HG02852 (cell line): ENCODE measurements at regions not wholly inside any gene's neighbourhood (a gene's known extent, or its start where the extent isn't known, plus 50 kb on each side); places are given as distances from the start of the nearest gene placed in this dataset.
"Not testable (repeated sequence)": the region's sequence is repeated elsewhere in the genome, so short reads cannot be mapped to it uniquely, and the experiment has no call there.

Experiments
- ATAC-seq: cut with Tn5 transposase; IDR thresholded peaks from one replicate; pipeline ENCODE4 v1.9.1; 2021; ENCODE audit warnings: mild to moderate bottlenecking, moderate library complexity; ENCODE audit not compliant: unreplicated experiment

DNA sequence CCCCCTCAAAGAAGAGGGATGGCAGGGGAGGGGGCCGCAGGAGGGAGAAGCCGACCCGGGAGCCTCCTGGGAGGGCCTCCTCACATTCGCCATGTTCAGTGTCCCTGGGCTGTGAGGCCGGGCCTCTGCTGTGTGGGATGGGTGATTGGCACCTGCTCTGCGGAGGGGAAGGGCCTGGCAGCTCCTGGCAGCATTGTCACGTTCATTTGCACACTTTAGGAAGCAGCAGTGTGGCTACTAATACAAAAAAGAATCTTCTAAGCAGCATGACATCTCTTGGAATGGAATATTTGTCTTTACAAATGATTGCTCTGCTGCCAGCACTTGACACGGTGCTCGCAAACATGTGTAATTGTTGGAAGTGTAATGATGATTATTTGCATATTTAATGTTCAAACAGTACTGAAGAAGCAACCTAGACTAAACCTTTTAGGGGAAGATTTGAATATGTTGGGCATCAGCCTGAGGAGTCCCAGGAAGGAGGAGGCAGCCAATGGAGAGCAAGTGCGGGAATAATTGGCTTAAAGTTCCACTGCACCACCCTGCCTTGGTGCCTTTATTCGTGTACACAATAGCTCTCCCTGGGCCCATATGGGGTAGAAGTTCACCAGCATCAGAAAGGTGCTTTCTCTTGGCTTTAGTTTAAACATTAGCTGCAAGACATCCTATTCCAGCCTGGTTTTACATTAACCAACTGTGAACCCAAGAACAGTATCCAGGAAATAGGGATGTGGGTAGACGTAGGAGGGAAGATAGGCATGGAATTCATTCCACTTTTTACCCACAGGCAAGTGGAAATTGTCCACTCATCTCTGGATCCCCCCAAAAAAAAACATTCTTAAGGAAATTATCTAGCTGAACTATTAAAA is 404.9 kb downstream of the TMEM182 start:
- ATAC-seq = no peak

GRCh38 chr2:103167599-103167998 is 405.8 kb downstream of the TMEM182 start:
- no peak for ATAC-seq

- ATAC-seq = no peak
These were observed 408.0 kb downstream of the TMEM182 start for GRCh38 chr2:103169861-103170260.

- ATAC-seq = no peak
These were observed 411.0 kb downstream of the TMEM182 start for GRCh38 chr2:103172821-103173220.

DNA sequence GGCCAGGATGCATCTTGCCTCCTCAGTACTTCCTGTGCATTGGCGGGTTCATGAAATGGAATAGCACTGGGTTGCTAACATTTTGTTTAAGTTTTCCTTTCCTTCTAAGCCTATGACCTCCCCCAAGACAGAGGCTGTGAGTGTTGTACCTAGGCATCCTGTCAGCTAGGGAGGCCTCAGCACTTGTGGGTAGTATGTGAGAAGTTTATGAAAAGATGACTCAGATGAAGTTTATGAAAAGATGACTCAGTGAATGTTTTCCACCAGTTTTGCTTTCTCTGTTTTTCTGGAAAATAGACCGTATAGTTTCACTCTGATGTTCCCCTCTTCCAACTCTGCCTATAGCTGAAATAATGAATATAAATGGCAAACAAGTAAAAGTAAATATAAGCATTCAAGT is 412.9 kb downstream of the TMEM182 start:
- ATAC-seq = no peak

GRCh38 chr2:103176294-103176915 is 414.6 kb downstream of the TMEM182 start:
- no peak for ATAC-seq

DNA sequence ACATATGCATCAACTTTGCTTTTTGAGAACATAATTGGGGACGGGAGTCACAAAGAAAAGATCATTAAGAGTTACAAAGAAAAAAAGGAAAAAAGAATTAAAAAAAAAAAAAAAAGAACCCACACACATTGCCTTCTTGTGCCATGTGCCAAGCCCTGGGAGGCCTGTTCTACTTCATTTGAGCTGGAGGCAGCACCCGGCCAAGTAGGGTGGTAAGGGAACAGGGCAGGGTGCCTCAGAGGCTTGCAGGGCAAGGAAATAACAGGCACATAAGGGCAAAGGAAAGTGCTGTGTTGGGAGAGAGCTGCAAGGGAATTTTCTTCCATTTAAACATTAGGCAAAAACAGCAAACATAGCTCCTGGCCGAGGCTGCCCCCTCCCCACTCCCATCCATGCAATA is 418.0 kb downstream of the TMEM182 start:
- ATAC-seq = no peak

GRCh38 chr2:103183061-103183460 is 421.2 kb downstream of the TMEM182 start:
- ATAC-seq = no peak

- ATAC-seq = no peak
These were observed 435.0 kb downstream of the TMEM182 start for GRCh38 chr2:103196802-103197201.

DNA sequence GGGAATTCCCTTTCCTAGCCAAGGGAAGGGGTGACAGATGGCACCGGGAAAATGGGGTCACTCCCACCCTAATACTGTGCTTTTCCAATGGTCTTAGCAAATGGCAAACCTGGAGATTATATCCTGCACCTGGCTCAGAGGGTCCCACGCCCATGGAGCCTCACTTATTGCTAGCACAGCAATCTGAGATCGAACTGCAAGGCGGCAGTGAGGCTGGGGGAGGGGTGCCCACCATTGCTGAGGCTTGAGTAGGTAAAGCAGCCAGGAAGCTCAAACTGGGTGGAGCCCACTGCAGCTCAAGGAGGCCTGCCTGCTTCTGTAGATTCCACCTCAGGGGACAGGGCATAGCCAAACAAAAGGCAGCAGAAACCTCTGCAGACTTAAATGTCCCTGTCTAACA is 438.9 kb downstream of the TMEM182 start:
- not testable (repeated sequence) for ATAC-seq

DNA sequence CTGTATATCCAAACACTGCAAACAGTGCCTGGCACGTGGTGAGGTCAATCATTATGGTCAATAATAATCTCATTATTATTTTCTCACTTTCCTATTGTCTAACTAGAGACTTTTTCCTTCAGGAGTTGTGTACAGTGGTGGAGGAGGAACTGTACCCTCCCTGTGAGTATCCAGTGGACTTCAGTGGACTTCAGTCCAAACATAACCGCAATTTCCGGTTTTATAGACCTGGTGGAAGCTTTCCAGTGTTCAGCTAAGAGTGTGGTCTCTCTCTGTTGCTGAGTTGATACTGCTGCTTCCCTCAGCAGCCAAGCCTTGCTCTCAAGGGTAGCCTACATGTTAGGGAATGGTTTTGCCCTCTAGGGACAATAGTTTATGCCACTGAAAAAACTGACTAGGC is 447.1 kb downstream of the TMEM182 start:
- no peak for ATAC-seq

DNA sequence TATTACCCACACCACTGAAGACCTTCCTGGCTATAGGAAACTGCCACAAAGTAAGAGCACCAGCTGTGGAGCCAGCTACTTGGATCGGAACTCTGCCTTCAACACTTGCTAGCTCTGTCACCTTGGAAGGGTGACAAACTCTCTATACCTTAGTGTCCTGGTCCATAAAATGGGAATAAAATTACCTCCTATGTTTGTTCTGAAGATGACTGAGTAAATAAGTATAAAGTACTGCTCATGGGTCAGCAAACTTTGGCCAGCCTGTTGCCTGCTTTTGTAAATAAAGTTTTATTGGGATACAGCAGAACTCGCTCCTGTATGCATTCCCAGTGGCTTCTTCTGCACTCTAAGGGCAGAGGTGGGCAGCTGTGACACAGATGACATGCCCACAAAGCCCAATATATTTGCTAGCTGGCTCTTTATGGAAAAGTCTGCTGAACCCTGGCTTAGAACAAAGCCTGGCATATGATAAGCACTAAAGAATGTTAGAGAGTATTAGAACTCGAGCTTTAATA is 451.3 kb downstream of the TMEM182 start:
- no peak for ATAC-seq

DNA sequence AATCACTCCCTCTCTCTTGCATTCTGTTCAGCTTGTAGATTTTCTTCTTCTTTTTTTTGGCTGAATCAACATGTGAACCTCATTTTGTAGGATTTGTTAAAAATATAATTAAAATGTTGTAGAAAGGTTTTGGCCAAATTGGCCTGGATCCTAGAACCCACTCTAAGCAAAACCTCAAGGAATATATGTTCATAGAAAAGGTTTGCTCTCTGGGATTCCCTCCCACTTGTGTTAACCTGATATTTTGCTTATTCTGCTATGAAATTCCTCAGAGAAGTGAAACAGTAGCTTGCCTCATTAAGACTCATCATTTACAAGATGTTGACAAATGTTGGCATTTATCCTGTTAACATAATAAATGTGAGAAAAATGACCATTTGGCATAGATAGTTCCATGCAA is 456.7 kb downstream of the TMEM182 start:
- ATAC-seq = no peak

GRCh38 chr2:103219398-103219797 is 457.6 kb downstream of the TMEM182 start:
- no peak for ATAC-seq

DNA sequence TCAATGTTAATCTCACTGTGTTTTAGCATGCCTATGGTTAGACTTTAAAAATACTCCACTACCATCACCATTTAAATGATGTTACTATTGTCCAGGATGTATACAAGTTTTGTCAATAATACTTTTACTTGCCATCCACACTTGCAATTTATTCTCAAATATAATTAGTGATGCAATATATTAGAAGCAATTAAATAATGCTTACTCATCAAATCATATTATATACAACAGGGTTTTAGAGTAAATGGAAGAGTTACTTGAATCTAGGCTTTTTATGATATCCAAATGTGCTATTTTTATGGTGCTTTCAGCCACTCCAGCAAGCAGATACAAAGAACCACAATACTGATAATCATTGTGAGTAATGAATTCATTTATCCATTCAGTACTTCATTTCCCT is 461.1 kb downstream of the TMEM182 start:
- ATAC-seq = no peak

DNA sequence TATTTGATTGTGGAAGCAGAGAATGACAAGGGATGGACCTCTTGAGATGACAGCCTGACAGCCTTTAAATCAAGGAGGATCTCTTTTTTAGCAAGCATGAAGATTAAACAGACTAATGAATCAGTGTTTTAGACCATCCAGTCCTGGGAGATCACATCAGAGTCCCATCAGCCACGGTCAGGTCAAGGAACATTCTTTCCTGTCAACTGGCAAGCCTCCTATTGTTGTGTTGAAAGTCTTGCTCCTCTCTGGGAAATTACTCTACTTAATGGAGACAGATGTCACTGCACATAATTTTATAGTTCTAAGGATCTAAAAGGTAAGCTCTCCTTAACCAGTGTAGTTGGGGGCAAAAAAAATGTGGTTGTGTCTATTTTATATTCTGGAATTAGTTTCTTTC is 469.0 kb downstream of the TMEM182 start:
- ATAC-seq = no peak

DNA sequence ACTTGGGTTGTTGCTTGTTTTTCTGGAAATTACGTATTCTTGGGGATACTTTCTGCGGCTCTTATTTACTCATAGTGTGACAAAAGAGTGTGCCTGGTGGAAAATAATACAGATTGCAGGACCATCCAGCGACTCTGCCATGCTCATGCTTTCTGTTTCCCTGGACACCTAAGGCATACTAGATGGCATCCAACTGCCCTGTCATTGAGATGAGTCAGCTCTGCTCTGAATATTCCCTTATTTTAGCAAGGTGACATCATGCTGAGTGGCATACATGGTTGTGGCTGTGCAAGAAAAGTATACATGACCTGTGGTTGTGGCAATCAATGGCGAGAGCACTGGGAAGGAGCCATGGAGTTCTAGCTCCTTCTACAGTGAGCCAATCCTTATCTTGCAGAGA is 471.0 kb downstream of the TMEM182 start:
- ATAC-seq = no peak

- ATAC-seq = no peak
These were observed 471.9 kb downstream of the TMEM182 start for GRCh38 chr2:103233691-103234090.

- no peak for ATAC-seq
These were observed 473.5 kb downstream of the TMEM182 start for GRCh38 chr2:103235283-103235682.

- no peak for ATAC-seq
These were observed 487.6 kb downstream of the TMEM182 start for GRCh38 chr2:103249462-103249861.

DNA sequence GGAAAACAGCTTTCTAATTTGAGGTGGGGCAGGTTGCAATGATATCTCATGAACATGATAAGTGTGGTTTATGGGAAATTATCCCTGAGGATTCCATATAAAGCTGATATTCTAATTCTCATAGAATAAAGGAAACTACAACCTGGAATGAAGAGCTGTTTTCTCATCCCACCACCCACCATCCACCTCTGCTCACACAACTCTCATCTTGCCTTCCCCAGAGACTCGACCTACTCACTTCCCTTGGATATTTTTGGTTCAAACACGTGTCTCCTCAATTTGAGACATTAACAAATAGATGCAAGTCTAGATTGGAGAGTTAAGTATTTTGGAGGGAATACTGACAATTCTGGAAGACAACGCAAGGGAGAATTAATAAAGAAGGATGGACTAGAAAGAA is 490.9 kb downstream of the TMEM182 start:
- ATAC-seq = no peak

DNA sequence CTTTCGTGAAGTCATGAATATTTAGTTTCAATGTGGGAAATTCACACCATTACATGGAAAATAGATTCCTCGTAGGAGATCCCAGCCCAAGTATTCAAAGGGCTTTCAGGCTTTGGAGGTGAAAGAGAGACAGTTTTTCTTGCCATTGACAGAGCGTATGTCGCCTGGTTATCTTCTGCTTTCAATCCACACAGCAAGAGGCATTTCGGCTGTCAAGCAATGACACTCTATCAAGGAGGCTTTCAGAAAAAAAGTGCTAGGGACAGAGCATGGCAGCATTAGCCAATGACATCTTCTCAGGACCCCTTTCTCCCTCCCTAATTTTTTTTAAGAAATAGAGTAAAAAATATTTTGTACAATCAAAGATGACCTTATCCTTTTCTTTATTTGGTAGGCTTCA is 492.8 kb downstream of the TMEM182 start:
- no peak for ATAC-seq
